Naive thymus-derived CD8-positive, alpha-beta T cell (primary cell): ENCODE measurements at regions not wholly inside any gene's neighbourhood (a gene's known extent, or its start where the extent isn't known, plus 50 kb on each side); places are given as distances from the start of the nearest gene placed in this dataset.

ENCODE experiments used
- ATAC-seq, 2 donors: fragments of 150-1000 bp; cut with Tn5 transposase in 1 of 2; sonication (Bioruptor Pico), chemical (Tn5 transposase) in 1 of 2; 1 replicate in 1 of 2; 2 replicates in 1 of 2; pipeline ENCODE4 v1.10.0; 2021; ENCODE audit warnings: mild to moderate bottlenecking in 2 of 2, moderate library complexity in 2 of 2
- POLR2A ChIA-PET: fragments of 350-600 bp; sonication (Branson Sonifier 250); formaldehyde crosslinking; loops from one replicate; lab custom pipeline; 2021; ENCODE audit warnings: antibody characterized with exemption; lab: Charles Lee
- DNase-seq, 10 donors: peaks; one replicate each; pipeline versions ENCODE4 v3.0.0 to v3.0.0-alpha.2; 2020 to 2022
- H3K27ac Mint-ChIP-seq, 10 donors: one replicate each; pipeline ENCODE4 v1.8.0; 2020 to 2022; ENCODE audit warnings: mild to moderate bottlenecking in 10 of 10, mixed read lengths in 10 of 10, moderate library complexity in 4 of 10, inconsistent platforms in 1 of 10
- H3K27me3 Mint-ChIP-seq, 5 donors: one replicate each; pipeline ENCODE4 v1.8.0; 2021 to 2022; ENCODE audit warnings: mixed read lengths in 5 of 5
- H3K36me3 Mint-ChIP-seq, 3 donors: one replicate each; pipeline ENCODE4 v1.8.0; 2020 to 2022; ENCODE audit warnings: mixed read lengths in 3 of 3, mild to moderate bottlenecking in 2 of 3, inconsistent platforms in 1 of 3
- H3K4me1 Mint-ChIP-seq, 4 donors: one replicate each; pipeline ENCODE4 v1.8.0; 2021 to 2022; ENCODE audit warnings: mixed read lengths in 4 of 4
- H3K4me3 Mint-ChIP-seq, 10 donors: one replicate each; pipeline ENCODE4 v1.8.0; 2020 to 2022; ENCODE audit warnings: mild to moderate bottlenecking in 10 of 10, mixed read lengths in 10 of 10, moderate library complexity in 6 of 10, inconsistent platforms in 1 of 10
- H3K9me3 Mint-ChIP-seq, 9 donors: one replicate each; pipeline ENCODE4 v1.8.0; 2020 to 2022; ENCODE audit warnings: mixed read lengths in 9 of 9, mild to moderate bottlenecking in 3 of 9, inconsistent platforms in 1 of 9, moderate library complexity in 1 of 9

DNA sequence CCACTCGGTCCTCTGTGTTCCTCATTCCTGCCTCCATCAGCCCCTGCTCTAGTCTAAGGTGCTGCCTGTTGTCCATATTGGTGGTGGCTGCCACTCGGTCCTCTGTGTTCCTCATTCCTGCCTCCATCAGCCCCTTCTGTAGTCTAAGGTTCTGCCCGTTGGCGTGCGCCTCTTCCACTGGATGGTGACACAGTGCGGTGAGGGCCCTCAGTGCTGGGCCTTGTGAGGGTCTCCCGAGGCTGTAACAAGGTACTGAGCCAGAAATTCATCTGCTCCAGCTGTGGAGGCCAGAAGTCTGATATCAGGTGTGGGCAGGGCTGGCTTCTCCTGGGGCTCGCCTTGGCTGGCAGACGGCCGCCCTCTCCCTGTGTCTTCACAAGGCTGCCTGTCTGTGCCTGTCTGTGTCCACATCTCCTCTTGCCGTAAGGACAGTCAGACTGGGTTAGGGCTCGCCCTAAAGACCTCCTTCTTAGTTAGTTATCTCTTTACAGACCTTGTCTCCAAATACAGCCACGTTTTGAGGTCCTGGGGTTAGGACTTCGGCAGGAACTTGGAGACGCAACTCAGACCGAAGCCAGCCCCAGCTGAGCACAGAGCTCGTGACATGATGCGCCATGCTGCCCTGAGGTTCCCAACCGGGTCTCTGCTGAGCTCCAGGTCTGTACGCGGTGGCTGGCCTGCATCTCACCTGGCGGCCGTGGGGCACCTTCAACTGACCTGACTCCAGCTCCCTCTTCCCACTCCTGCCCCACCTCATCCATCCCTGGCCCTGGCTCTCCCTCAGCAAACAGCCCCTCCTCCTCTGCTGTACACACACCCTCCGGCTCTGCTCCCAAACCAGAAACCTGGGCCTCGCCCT is 181.4 kb upstream of the SHH start:
- Mint-ChIP-seq H3K27ac (peak overlapping the region in 3 of 10 donors; percentile 39 to 82 (median 43)), H3K36me3 (no peaks in the 10 kb centered on the region), H3K9me3 (peaks cover 0 to 5% (median 0%) of the 10 kb centered on the region in 9 donors), H3K4me1 (peaks cover 35 to 80% (median 68%) of the 10 kb centered on the region in 4 donors), H3K4me3 (peak overlapping the region in 7 of 10 donors; percentile 9 to 87 (median 35)), H3K27me3 (peaks cover 0 to 3% (median 0%) of the 10 kb centered on the region in 5 donors)
- POLR2A ChIA-PET = interaction anchor here (0.6 kb wide), 1 partner anchor 1357 kb away, joined by 3 read pairs; no protein-coding TSS in a partner anchor
- no peak for DNase-seq
- no peak for ATAC-seq

- no peaks in the 10 kb centered on the region for H3K36me3 Mint-ChIP-seq
- POLR2A ChIA-PET = no interaction called here
- DNase-seq (no peak), ATAC-seq (no peak)
- peak overlapping the region in 1 of 10 donors; percentile 25 for H3K27ac Mint-ChIP-seq
- H3K9me3 Mint-ChIP-seq = peaks cover 0 to 5% (median 0%) of the 10 kb centered on the region in 9 donors
- H3K27me3 Mint-ChIP-seq = peaks cover 0 to 3% (median 0%) of the 10 kb centered on the region in 5 donors
- H3K4me3 Mint-ChIP-seq = peak overlapping the region in 1 of 10 donors; percentile 4
- H3K4me1 Mint-ChIP-seq = peaks cover 35 to 82% (median 68%) of the 10 kb centered on the region in 4 donors
Measured at GRCh38 chr7:155992974-155993373, 180.7 kb upstream of the SHH start.

DNA sequence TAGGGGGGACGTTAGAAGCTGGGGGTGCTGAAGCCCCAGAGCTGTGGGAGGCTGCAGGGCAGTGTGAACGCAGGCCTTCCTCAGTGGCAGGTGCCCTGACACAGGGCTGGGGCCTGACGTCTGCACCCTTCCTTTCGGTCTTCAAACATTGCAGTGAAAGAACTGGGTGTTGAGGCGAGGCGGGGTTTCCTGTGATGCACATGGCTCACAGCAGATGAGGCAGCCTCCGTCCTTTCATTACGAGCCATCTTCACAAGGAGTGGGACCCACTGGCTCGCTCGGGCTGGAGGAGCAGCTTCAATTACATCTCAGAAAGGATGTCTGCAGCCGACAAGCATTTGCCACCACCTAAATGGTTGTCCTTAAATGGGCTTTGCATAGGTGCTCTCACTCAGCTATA is 180.3 kb upstream of the SHH start:
- ATAC-seq (peak; percentile 53 to 73), DNase-seq (peak in 5 of 10 donors; percentile 14 to 58 (median 45))
- H3K36me3 Mint-ChIP-seq = no peaks in the 10 kb centered on the region
- peak overlapping the region in 2 of 10 donors; percentile 14 for H3K4me3 Mint-ChIP-seq
- H3K27me3 Mint-ChIP-seq = peaks cover 0 to 3% (median 0%) of the 10 kb centered on the region in 5 donors
- H3K27ac Mint-ChIP-seq = peak overlapping the region in 1 of 10 donors; percentile 75
- POLR2A ChIA-PET = no interaction called here
- H3K4me1 Mint-ChIP-seq = peaks cover 35 to 82% (median 66%) of the 10 kb centered on the region in 4 donors
- H3K9me3 Mint-ChIP-seq = peaks cover 0 to 5% (median 0%) of the 10 kb centered on the region in 9 donors

DNA sequence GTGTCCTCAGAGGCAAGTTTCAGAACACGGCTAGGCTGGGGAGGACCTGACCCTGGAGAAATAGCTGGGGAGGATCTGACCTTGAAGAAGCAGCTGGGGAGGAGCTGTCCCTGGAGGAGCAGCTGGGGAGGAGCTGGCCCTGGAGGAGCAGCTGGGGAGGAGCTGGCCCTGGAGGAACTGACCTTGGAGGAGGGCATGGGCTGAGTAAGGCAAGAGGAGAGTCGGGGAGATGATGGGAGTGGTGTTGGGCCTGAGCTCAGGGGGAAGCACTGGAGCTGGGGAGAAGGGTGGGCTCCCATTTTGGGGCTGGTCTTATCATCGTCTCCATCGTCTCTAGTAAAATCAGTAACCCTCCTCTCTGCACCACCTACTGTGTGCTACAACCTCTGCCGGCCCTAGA is 179.8 kb upstream of the SHH start:
- H3K27ac Mint-ChIP-seq = peak overlapping the region in 1 of 10 donors; percentile 75
- POLR2A ChIA-PET = no interaction called here
- H3K27me3 Mint-ChIP-seq = peaks cover 0 to 3% (median 0%) of the 10 kb centered on the region in 5 donors
- H3K4me3 Mint-ChIP-seq = peak overlapping the region in 3 of 10 donors; percentile 18 to 38 (median 30)
- peaks cover 35 to 79% (median 64%) of the 10 kb centered on the region in 4 donors for H3K4me1 Mint-ChIP-seq
- H3K9me3 Mint-ChIP-seq = peaks cover 0 to 5% (median 0%) of the 10 kb centered on the region in 9 donors
- no peak for DNase-seq
- H3K36me3 Mint-ChIP-seq = no peaks in the 10 kb centered on the region
- no peak for ATAC-seq

DNA sequence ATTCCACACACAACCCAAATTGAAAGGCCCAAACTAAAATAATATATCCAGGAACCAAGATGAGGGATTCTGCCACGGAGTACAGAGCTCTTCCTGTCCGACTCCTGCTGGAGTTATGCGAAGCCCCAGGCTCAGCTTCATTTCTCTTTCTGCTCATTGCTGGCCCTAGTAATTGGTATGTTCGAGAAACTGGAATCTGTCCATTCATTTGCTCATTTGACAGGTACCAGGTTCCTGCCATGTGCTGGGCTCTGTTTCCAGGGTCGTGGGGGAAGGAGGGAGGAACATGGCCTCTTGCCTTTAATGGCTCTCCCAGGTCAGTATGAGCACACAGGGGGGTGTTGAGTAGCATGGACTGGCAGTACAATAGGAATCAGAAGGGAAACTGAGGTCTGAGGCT is 179.2 kb upstream of the SHH start:
- H3K27me3 Mint-ChIP-seq = peaks cover 0 to 3% (median 0%) of the 10 kb centered on the region in 5 donors
- DNase-seq (no peak), ATAC-seq (no peak)
- peak overlapping the region in 1 of 10 donors; percentile 44 for H3K27ac Mint-ChIP-seq
- POLR2A ChIA-PET = no interaction called here
- peaks cover 30 to 74% (median 61%) of the 10 kb centered on the region in 4 donors for H3K4me1 Mint-ChIP-seq
- H3K36me3 Mint-ChIP-seq = no peaks in the 10 kb centered on the region
- H3K9me3 Mint-ChIP-seq = peaks cover 0 to 5% (median 0%) of the 10 kb centered on the region in 9 donors
- no peak overlapping the region for H3K4me3 Mint-ChIP-seq

- H3K4me3 Mint-ChIP-seq = peak overlapping the region in 1 of 10 donors; percentile 17
- H3K9me3 Mint-ChIP-seq = peaks cover 0 to 5% (median 0%) of the 10 kb centered on the region in 9 donors
- peaks cover 15 to 49% (median 33%) of the 10 kb centered on the region in 4 donors for H3K4me1 Mint-ChIP-seq
- POLR2A ChIA-PET = interaction anchor here (1.0 kb wide), 1 partner anchor 9 kb away, joined by 3 read pairs; no protein-coding TSS in a partner anchor
- ATAC-seq (no peak), DNase-seq (no peak)
- H3K27ac Mint-ChIP-seq = peak overlapping the region in 1 of 10 donors; percentile 69
- peaks cover 0 to 4% (median 0%) of the 10 kb centered on the region in 5 donors for H3K27me3 Mint-ChIP-seq
- H3K36me3 Mint-ChIP-seq = no peaks in the 10 kb centered on the region
Measured at GRCh38 chr7:155988416-155988815, 176.2 kb upstream of the SHH start.

- ATAC-seq (no peak), DNase-seq (no peak)
- Mint-ChIP-seq H3K4me3 (peak overlapping the region in 3 of 10 donors; percentile 4 to 17 (median 13)), H3K36me3 (no peaks in the 10 kb centered on the region), H3K4me1 (peaks cover 13 to 42% (median 28%) of the 10 kb centered on the region in 4 donors), H3K27me3 (peaks cover 0 to 4% (median 0%) of the 10 kb centered on the region in 5 donors), H3K27ac (peak overlapping the region in 2 of 10 donors; percentile 27 to 47), H3K9me3 (peaks cover 0 to 5% (median 0%) of the 10 kb centered on the region in 9 donors)
- POLR2A ChIA-PET = interaction anchor here (1.0 kb wide), 1 partner anchor 10 kb away, joined by 3 read pairs; no protein-coding TSS in a partner anchor
Measured at GRCh38 chr7:155987681-155988235, 175.5 kb upstream of the SHH start.

DNA sequence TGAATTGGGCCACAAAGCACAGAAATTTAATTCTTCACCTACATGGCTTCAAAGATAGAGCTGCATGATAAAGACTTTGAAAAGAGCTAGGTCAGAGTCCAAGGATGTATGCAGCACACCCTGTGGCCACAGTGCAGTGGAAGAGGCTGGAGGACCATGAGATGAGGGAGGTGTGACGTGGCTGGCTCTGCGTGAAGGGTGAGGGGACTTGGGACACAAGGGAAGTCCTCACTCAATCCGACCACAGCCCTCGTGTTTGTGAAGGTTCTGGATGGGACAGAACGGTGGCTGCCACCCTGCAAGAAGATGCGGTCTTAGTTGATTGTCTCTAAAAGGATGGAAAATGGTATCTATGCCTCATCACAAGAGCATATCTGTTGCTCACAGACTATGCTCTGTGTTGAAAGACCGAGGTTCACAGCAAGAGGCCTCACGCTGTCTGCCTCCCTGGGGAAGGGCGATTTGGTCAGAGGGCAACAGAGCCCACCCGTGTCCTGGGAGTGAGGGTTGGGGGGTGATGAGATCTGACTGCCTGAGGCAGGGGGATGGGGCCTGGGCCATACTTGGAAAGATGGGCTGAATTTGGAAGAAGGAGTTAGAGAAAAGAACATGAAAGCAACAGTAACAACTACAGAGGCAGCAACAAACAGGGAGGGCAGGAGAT is 174.4 kb upstream of the SHH start:
- ATAC-seq (no peak), DNase-seq (no peak)
- POLR2A ChIA-PET = no interaction called here
- peaks cover 7 to 31% (median 19%) of the 10 kb centered on the region in 4 donors for H3K4me1 Mint-ChIP-seq
- peaks cover 0 to 5% (median 0%) of the 10 kb centered on the region in 9 donors for H3K9me3 Mint-ChIP-seq
- H3K36me3 Mint-ChIP-seq = no peaks in the 10 kb centered on the region
- H3K27me3 Mint-ChIP-seq = peaks cover 0 to 4% (median 0%) of the 10 kb centered on the region in 5 donors
- H3K4me3 Mint-ChIP-seq = no peak overlapping the region
- H3K27ac Mint-ChIP-seq = peak overlapping the region in 1 of 10 donors; percentile 43

DNA sequence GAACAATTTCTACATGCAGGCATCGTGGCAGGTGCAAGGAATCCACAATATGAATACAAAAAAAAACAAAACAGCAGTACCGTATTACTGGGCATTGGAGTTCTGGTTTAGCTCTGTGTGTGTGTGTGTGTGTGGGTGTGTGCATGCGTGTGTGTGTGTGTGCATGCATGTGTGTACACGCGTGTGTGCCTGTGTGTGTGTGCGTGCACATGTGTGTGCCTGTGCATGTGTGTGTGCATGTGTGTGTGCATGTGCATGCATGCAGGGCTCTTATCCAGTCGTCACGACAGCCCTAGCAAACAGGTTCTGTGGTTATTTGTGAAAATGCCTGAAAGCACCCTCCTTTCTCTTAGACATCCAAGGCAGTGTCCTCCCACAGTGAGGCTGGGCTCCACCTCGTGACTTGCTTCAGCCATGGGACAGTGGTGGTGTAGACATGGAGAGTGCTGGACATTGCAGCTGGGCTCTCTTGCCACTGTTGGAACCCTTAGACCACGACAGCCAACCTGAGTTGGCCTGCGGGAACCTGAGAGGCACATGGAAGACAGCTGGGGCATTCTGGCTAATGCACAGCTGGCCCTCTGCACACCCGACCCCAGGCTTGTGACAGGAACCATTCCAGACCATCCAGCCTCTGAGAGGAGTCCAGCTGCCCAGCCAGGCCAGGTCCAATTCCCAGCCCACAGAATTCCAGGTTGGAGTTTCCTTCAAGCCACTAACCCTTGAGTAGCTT is 173.4 kb upstream of the SHH start:
- Mint-ChIP-seq H3K4me3 (no peak overlapping the region), H3K27me3 (peaks cover 0 to 4% (median 0%) of the 10 kb centered on the region in 5 donors), H3K36me3 (no peaks in the 10 kb centered on the region), H3K27ac (no peak overlapping the region), H3K9me3 (peaks cover 0 to 5% (median 0%) of the 10 kb centered on the region in 9 donors), H3K4me1 (peaks cover 4 to 26% (median 17%) of the 10 kb centered on the region in 4 donors)
- POLR2A ChIA-PET = no interaction called here
- no peak for DNase-seq
- ATAC-seq = no peak

GRCh38 chr7:155984609-155985405 is 172.5 kb upstream of the SHH start:
- Mint-ChIP-seq H3K4me3 (no peak overlapping the region), H3K4me1 (peaks cover 4 to 25% (median 17%) of the 10 kb centered on the region in 4 donors), H3K9me3 (peaks cover 0 to 5% (median 0%) of the 10 kb centered on the region in 9 donors), H3K27me3 (peaks cover 0 to 6% (median 0%) of the 10 kb centered on the region in 5 donors), H3K36me3 (no peaks in the 10 kb centered on the region), H3K27ac (peak overlapping the region in 1 of 10 donors; percentile 65)
- POLR2A ChIA-PET = no interaction called here
- DNase-seq (no peak), ATAC-seq (no peak)

DNA sequence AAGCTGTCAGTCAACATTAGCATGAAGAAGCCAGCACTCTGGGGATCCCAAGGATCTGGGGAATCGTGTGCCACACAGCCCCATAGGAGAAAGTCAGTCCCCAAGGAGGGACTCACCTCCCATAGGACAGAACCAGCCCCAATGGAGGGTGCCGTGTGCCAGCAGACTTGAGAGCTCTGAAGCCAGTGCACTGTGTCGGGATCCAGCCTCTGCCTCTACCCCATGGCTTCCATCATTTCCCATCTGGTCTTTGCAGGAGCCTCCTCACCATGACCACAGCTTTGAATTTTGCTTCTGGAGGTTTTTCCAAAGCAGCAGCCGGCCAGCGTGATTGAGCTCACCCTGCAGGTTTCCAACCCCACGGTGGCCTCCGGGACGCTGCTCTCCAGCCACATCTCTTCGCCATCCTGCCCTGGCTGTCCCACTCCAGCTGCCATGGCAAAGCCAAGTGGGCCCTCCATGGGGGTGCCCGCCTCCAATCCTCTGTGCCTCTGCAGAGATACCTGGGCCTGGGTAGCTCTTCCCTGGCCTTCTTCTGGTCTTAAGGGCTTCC is 171.8 kb upstream of the SHH start:
- Mint-ChIP-seq H3K9me3 (no peaks in the 10 kb centered on the region), H3K4me1 (peaks cover 4 to 19% (median 12%) of the 10 kb centered on the region in 4 donors), H3K36me3 (no peaks in the 10 kb centered on the region), H3K27me3 (peaks cover 0 to 9% (median 0%) of the 10 kb centered on the region in 5 donors), H3K4me3 (no peak overlapping the region), H3K27ac (peak overlapping the region in 1 of 10 donors; percentile 65)
- POLR2A ChIA-PET = no interaction called here
- no peak for DNase-seq
- no peak for ATAC-seq
